SH-SY5Y (cell line): ENCODE measurements at regions not wholly inside any gene's neighbourhood (a gene's known extent, or its start where the extent isn't known, plus 50 kb on each side); places are given as distances from the start of the nearest gene placed in this dataset.

ENCODE experiments used
- GATA2 ChIP-seq: IDR thresholded peaks from 2 replicates; pipeline ENCODE4 v1.6.1; 2011; ENCODE audit warnings: mild to moderate bottlenecking, low read depth, low read length
- GATA3 ChIP-seq: IDR thresholded peaks from 2 replicates; pipeline ENCODE4 v1.6.1; 2011; ENCODE audit warnings: low read depth, mild to moderate bottlenecking, low read length, moderate library complexity

DNA sequence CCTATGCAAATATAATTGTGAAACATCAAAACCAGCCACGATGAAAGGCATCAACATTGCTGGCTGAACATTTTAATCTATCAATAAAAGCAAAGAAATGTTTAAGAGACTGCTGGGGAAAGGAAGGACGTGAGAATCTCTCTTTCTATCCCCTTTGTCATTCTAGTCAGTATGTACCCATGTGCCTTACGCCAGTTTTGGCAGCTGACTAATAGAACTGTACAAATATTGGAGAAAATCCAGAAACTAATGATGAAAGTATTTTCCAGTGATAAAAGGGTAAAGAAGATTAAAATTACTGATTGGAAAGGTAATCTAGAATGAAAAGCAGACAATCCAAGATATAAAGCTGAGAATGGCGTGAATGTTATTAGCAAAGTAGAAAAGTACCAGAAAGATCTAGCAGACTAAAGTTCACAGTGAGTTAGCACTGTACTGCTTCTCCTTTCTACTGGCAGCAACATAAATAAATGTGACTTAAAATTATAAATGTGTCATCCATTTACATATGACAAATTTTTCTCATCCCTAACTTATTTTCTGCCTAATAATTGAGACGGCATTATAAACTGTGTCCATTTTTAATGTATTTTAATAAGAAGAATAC is 401.9 kb upstream of the CNTN4 start:
- no peak for TF ChIP-seq GATA3
- TF ChIP-seq GATA2, result no peak

DNA sequence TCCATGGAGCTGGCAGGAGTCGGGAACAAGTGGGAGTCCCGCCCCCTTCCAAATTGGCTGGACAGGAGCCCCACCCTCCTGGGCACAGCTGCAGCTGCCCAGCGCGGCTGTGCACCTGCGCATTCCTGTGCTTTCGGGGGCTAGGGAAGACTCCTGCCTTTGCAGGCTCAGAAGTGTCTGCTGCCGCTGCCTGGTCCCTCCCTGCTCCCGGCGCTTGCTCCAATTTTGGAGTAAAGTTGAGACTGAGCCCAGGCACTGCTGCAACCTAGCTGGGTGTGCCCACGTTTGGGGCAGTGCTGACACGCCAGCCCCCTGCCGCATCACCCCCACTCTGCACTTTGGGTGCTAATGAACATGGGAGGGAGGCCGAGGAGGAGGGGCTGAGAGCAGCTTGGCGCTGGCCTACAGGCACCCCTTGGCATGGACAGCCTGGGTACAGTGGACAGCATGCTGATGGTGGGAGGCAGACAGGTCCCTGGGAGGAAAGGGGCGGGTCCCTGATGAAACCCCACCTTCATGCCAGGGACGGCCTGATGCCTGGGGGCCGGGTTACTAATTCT is 399.2 kb upstream of the CNTN4 start:
- TF ChIP-seq GATA2, result no peak
- TF ChIP-seq GATA3, result no peak

DNA sequence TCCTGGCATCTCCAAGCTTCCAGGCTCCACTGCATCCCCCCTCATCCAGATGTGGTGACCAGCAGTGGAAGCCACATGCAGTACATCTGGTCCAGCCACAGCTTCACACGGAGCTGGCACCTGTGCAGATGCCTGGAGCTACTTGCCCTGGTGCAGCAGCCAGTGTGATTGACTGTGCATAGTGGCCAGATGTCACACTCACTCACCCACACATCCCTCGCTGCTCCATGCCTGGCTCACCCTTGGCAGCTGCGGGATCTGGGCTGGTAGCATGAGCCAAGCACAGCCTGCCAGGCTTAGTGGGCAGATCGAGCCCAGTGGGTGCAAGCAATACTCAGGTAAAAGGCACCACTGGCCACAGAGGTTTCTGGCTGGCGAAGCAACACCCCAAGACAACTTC is 398.0 kb upstream of the CNTN4 start:
- TF ChIP-seq GATA2, result no peak
- TF ChIP-seq GATA3, result no peak

DNA sequence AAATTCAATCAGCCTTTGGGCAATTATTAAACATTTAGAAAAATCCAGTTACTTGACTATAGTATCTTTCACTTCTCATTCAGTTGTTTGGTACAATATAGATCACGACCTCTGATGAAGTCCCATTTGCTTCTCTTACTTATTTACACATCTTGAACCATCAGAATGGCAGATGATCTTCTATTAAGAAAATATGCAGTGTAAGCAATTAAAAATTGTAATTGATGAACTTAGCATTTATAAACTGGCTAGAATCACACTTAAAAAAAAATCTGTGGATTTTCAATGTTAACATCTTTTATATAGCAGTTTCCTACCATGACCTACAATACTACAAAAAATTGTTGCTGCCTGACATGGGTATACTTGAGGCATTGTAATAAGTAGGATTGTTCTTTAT is 395.5 kb upstream of the CNTN4 start:
- TF ChIP-seq GATA2 (no peak), GATA3 (no peak)

DNA sequence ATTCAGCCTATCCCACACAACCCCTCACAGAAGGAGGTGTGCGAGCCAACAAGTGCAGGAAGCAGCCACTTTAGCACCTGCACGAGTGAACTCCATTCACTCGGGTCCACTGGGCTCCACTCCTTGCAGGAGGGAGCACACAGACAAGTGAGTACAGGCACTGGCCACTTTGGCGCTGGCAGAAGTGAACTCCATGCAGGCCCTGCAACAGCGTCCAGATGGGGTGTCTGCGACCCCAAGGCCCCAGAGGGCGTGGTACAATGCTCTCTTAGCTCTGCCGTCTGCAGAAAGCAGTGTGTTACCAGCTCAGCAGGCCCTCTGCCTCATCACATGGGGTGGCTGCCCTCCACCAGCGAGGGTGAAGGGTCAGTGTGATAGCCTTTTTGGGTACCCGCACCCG is 388.0 kb upstream of the CNTN4 start:
- TF ChIP-seq GATA3 (no peak), GATA2 (no peak)

DNA sequence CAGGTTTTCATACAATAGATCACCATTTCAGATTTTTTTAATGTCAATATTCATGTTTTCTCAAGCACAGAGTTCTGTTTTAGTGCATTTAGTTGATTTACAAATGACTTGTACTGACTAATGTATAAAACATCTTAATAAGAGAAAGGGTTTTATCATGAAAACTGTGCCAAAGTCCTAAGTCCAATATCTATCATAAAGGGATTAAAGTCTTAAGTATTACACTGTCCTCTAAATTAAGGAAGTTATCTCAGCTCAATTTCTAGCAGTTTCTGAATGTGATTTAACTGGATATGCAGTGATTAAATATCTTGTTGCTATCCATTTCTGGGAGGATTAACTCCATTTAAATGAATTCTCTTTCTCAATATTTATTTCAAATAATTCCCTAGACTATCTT is 381.1 kb upstream of the CNTN4 start:
- TF ChIP-seq GATA3 (no peak), GATA2 (no peak)

DNA sequence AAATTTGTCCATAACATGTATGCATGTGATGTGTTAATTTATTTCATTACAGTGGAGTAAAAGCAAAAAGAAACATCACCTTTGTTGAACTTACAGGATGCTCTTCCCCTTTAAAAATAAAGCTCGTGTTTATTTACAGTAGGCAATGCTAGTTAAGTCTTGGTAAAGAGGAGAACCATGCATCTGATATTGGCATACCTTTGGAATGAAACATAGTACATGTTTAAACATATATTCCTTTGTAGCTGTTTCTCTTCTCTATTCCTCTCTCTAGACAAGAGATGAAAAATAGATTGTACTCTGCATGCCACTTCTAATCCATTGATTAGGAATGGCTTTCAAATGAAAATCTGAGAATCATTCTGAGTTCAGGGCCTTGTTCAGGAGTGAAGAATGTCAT is 374.9 kb upstream of the CNTN4 start:
- TF ChIP-seq GATA3, result no peak
- no peak for TF ChIP-seq GATA2

DNA sequence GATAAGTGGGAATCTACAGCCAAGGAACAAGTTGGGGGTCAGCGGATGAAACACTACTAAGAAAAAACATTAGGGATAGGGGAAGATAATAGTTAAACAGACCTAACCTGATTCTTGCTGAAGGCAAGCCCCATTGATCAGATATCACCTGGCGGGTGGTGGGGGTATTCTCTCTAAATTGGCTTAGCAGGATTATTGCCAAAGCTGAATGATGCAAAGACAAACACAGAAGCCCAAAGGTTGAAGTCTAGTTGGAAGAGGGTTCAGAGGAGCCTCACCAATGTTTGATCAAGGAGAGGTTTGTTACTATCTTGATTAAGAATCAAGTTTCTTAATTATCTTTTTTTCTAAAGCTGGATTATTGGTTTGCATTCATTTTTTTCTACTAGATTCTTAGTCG is 371.9 kb upstream of the CNTN4 start:
- TF ChIP-seq GATA3, result no peak
- TF ChIP-seq GATA2, result no peak

DNA sequence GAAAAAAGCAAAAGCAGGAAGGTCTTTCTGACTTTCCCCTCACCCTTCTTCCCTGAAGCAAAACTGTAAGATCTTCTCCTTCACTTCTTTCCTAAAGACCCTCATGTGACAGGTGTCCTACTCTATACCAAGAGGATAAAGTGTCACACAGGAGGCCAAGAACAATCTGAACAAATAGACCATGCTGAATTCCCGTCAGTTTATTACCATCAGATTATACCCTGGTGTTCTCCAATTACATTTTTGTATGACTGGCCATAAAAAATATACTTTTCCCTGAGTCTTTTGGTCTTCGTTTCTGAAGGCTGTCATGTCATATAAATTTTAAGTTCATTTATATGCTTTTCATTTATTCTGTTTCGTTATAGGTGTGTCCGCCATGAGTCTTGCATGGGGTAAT is 371.4 kb upstream of the CNTN4 start:
- TF ChIP-seq GATA2, result no peak
- TF ChIP-seq GATA3, result no peak

DNA sequence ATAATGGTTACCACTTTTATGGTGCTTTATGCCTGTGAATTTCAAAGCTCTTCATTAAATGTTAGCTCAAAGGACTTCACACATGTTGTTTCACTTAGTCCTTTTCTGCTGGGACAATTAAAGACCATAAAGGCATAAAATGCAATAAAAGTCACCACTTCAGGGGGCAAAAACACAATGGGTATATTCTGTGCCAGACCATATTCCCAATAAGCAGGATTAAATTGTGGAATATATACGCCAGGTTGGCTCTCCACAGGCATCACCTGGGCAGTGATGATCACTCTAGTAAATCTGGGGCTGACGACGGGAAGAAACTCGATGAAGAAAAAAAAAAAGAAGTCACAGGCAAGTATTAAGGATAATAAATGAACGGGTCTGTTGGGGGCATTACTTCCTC is 370.2 kb upstream of the CNTN4 start:
- no peak for TF ChIP-seq GATA3
- TF ChIP-seq GATA2, result no peak

DNA sequence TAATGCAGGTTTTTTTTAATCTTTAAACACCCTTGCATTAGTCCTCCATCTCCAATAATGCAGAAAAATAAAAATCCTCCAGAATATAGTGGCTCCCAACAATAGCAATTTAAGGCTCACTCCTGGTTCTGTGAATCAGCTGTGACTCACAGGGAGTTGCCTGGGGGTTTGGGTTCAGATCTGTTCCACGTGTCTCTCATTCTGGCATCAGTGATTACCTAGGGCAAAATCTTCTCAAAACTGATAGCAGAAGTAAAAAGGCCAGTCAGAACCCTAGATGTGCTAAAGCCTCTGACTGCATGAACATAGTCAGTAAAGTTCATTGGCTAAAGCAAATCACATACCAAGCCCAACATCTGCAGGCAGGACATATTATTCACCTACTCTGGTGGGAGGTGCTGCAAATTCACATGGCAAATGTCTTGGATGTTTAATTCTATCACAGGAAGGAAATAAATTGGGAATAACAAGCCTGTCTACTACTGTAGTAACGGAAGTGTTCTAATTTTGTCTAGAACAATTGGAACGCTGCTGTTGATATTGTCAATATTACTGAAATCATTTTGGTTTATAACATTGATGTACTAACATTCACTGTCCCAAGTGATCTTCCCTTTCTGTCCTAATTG is 364.1 kb upstream of the CNTN4 start:
- no peak for TF ChIP-seq GATA3
- TF ChIP-seq GATA2, result no peak

DNA sequence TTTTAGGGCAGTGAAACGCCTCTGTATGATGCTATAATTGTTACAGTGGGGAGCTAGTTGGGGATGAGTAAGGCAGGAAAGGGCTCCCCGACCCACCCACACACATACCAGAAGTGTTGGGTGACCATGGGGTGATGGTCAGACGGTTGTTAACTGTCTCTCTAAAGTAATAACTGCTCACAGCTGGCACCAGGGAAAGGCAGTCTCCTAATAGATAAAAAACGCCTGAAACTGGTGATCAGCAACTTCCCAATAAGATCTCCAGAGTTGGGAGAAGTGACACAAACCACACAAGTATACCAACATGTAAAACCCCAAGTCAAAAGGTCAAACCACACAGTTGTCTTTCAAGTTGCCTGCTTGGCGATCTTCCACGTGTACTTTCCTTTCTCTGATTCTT is 346.5 kb upstream of the CNTN4 start:
- TF ChIP-seq GATA3 (no peak), GATA2 (no peak)

DNA sequence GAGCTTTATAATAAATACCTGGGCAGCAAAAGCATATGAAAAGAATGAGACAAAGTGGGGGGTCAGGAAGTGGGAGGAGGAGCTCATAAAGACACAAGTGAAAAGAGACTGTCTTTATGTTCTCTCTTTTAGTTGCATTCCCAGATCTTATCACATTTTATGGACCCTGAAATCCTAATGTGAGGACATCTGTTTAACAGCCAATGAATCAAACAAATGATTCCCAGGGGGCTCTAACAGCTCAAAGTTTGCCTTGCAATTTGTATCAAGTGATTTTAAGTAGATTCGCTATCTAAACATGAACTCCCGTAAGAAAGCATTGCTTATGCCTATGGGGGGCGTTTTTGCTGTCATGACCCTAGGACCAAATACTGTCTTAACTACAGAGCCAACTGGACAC is 332.3 kb upstream of the CNTN4 start:
- no peak for TF ChIP-seq GATA3

DNA sequence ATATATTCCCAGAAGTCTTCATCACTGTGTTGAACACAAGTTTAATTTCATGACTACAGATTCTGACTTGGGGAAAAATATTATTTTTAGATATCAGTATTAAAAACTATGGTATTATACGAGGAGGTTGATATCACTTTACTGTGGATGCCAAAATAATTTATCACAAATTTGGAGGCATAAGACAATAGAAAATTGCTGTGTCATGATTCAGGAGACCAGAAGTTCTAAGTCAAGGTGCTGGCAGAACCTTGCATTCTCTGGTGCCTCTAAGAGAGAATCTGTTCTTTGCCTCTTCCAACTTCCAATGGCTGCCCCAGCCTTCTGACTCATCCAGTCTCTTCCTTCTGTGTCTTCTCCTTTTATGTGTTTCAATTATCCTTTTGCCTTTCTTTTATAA is 325.0 kb upstream of the CNTN4 start:
- TF ChIP-seq GATA2, result no peak
- TF ChIP-seq GATA3, result no peak

DNA sequence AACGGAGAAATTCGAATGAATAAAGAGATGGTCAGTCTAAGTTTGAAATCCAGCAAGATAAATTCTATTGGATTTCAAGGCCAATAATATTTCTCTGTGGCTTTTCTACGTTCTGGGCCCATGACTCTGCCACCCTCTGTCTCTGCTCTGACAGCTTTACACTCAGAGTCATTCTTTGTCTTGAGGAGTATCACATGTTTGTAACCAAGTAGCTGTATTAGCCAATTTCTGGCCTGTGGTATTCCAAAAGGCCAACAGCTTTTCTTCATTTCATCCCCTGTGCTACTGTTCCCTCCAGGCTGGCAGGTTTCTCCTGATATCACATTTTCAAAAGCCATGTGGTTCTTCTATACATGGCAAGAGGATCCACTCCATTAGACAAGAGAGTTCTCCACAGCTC is 324.1 kb upstream of the CNTN4 start:
- TF ChIP-seq GATA3, result no peak
- no peak for TF ChIP-seq GATA2
